ENCODE measurements at regions not wholly inside any gene's neighbourhood (a gene's known extent, or its start where the extent isn't known, plus 50 kb on each side); places are given as distances from the start of the nearest gene placed in this dataset.

GRCh38 chr18:67367540-67367939 is 149.0 kb downstream of the DSEL start:
- TF ChIP-seq ETV6 (CRISPR knock-in tag; IDR thresholded peaks at IDR 0.05) = no peak
- TF ChIP-seq ZBTB43 (CRISPR knock-in tag; IDR thresholded peaks at IDR 0.05) = no peak
